Ovary (tissue), 1 donor: ENCODE measurements at regions not wholly inside any gene's neighbourhood (a gene's known extent, or its start where the extent isn't known, plus 50 kb on each side); places are given as distances from the start of the nearest gene placed in this dataset.

Experiments
- EP300 ChIP-seq: sonication (generic); formaldehyde crosslinking; IDR thresholded peaks from one replicate; pipeline ENCODE4 v1.6.1; 2017; ENCODE audit warnings: antibody characterized with exemption
- POLR2A ChIP-seq: fragments of 450-650 bp; IDR thresholded peaks from one replicate; pipeline ENCODE4 v1.6.1; 2017; ENCODE audit warnings: antibody characterized with exemption, mild to moderate bottlenecking, moderate library complexity

GRCh38 chr20:11748436-11748835 lies 169.3 kb upstream of the BTBD3 start:
- TF ChIP-seq EP300, result no peak
- no peak for TF ChIP-seq POLR2A
